ENCODE measurements at regions not wholly inside any gene's neighbourhood (a gene's known extent, or its start where the extent isn't known, plus 50 kb on each side); places are given as distances from the start of the nearest gene placed in this dataset.

- DNase-seq (ENCODE audit: low spot score), result no peak
Measured at GRCh38 chr4:124469981-124470380, 242.6 kb downstream of the ANKRD50 start.

- DNase-seq (ENCODE audit: low spot score), result no peak
Measured at GRCh38 chr4:124478470-124478869, 234.1 kb downstream of the ANKRD50 start.

- DNase-seq (ENCODE audit: low spot score), result no peak
Measured at GRCh38 chr4:124480061-124480460, 232.5 kb downstream of the ANKRD50 start.

GRCh38 chr4:124481123-124481522, 231.4 kb downstream of the ANKRD50 start:
- no peak for DNase-seq (ENCODE audit: low spot score)

GRCh38 chr4:124483048-124483906, 229.3 kb downstream of the ANKRD50 start:
- DNase-seq (ENCODE audit: low spot score), result peak; percentile 2

GRCh38 chr4:124484008-124484407, 228.5 kb downstream of the ANKRD50 start:
- no peak for DNase-seq (ENCODE audit: low spot score)

- DNase-seq (ENCODE audit: low spot score), result no peak
Measured at GRCh38 chr4:124484940-124485339, 227.6 kb downstream of the ANKRD50 start.

GRCh38 chr4:124486423-124486822, 226.1 kb downstream of the ANKRD50 start:
- no peak for DNase-seq (ENCODE audit: low spot score)

GRCh38 chr4:124487651-124488050, 224.9 kb downstream of the ANKRD50 start:
- no peak for DNase-seq (ENCODE audit: low spot score)

- no peak for DNase-seq (ENCODE audit: low spot score)
Measured at GRCh38 chr4:124491361-124492145, 221.0 kb downstream of the ANKRD50 start.

- no peak for DNase-seq (ENCODE audit: low spot score)
Measured at GRCh38 chr4:124499261-124499660, 213.3 kb downstream of the ANKRD50 start.

GRCh38 chr4:124501576-124501975, 211.0 kb downstream of the ANKRD50 start:
- DNase-seq (ENCODE audit: low spot score), result no peak

GRCh38 chr4:124504431-124504830, 208.1 kb downstream of the ANKRD50 start:
- no peak for DNase-seq (ENCODE audit: low spot score)

- DNase-seq (ENCODE audit: low spot score), result no peak
Measured at GRCh38 chr4:124505211-124505610, 207.3 kb downstream of the ANKRD50 start.

- DNase-seq (ENCODE audit: low spot score), result no peak
Measured at GRCh38 chr4:124509151-124509550, 203.4 kb downstream of the ANKRD50 start.

- DNase-seq (ENCODE audit: low spot score), result no peak
Measured at GRCh38 chr4:124514588-124514987, 197.9 kb downstream of the ANKRD50 start.

GRCh38 chr4:124515591-124515990, 196.9 kb downstream of the ANKRD50 start:
- DNase-seq (ENCODE audit: low spot score), result no peak

GRCh38 chr4:124519196-124519595, 193.3 kb downstream of the ANKRD50 start:
- DNase-seq (ENCODE audit: low spot score), result no peak

- DNase-seq (ENCODE audit: low spot score), result no peak
Measured at GRCh38 chr4:124523816-124524215, 188.7 kb downstream of the ANKRD50 start.

- no peak for DNase-seq (ENCODE audit: low spot score)
Measured at GRCh38 chr4:124525524-124525923, 187.0 kb downstream of the ANKRD50 start.

GRCh38 chr4:124526331-124526730, 186.2 kb downstream of the ANKRD50 start:
- no peak for DNase-seq (ENCODE audit: low spot score)

GRCh38 chr4:124526769-124527168, 185.8 kb downstream of the ANKRD50 start:
- peak; percentile 2 for DNase-seq (ENCODE audit: low spot score)

- no peak for DNase-seq (ENCODE audit: low spot score)
Measured at GRCh38 chr4:124527364-124527763, 185.2 kb downstream of the ANKRD50 start.

Measured in HuH-7.5 (cell line).